ENCODE measurements at regions not wholly inside any gene's neighbourhood (a gene's known extent, or its start where the extent isn't known, plus 50 kb on each side); places are given as distances from the start of the nearest gene placed in this dataset.

- no peak for TF ChIP-seq KLF12 (CRISPR knock-in tag; IDR thresholded peaks at IDR 0.05; ENCODE audit: borderline replicate concordance)
These were observed 138.9 kb upstream of the TMEM170B start (continued) for GRCh38 chr6:11398451-11399326.

- Histone ChIP-seq H2AFZ (ENCODE audit: low read length) (no peak overlapping the region), H3K36me3 (replicated peaks in 1 of 2; ENCODE audit: control insufficient read depth in 1 of 2, insufficient read depth in 2 of 2, low read length in 2 of 2) (no peaks in the 10 kb centered on the region), H3K27ac (ENCODE audit: extremely low read length, insufficient read depth, low read length) (peak overlapping the region; percentile 95), H3K9ac (ENCODE audit: insufficient read depth, low read depth, low read length) (peak overlapping the region; percentile 68), H3K4me1 (ENCODE audit: insufficient read depth, low read length) (peaks cover 81% of the 10 kb centered on the region), H3K27me3 (ENCODE audit: control insufficient read depth in 1 of 2, insufficient read depth in 2 of 2, low read length in 2 of 2) (no peaks in the 10 kb centered on the region), H3K79me2 (ENCODE audit: insufficient read depth, low read length) (peaks cover 11% of the 10 kb centered on the region), H3K9me3 (ENCODE audit: low read length) (no peaks in the 10 kb centered on the region), H4K20me1 (ENCODE audit: insufficient read depth, low read length) (no peaks in the 10 kb centered on the region), H3K4me2 (ENCODE audit: low read depth, low read length) (peak overlapping the region; percentile 62), H3K4me3 (replicated peaks in 1 of 3; ENCODE audit: insufficient read depth in 1 of 3, low read depth in 2 of 3, low read length in 3 of 3) (no peak overlapping the region)
- FAIRE-seq (no peak), DNase-seq (ENCODE audit: low spot score) (no peak), ATAC-seq (no peak)
- WGBS (ENCODE audit: low lambda C conversion rate): 87% methylated on average over 5 of the region's 5 CpGs
- in situ Hi-C loops (cut with HindIII; ENCODE audit: extremely low pct_ligation_motif_present, low pct_unique_long_range_greater_than_20kb) (no loop called here), intact Hi-C loops (cut with micrococcal nuclease; ENCODE audit: unreplicated experiment) (loop anchor here (2.0 kb wide), 1 partner anchor 37 kb away; no protein-coding TSS in a partner anchor)
- CTCF ChIA-PET (ENCODE audit: low intra/inter-chr PET ratio, low total read pairs): no interaction called here
- BruUV-seq (replicated peaks): no TSS peak
- POLR2A ChIA-PET: interaction anchor here (0.6 to 2.5 kb wide), 17 partner anchors 11 to 197 kb away, joined by 3 to 30 read pairs (median 5); partner anchors contain the start of gene NEDD9
- TF ChIP-seq, protein P1, sequence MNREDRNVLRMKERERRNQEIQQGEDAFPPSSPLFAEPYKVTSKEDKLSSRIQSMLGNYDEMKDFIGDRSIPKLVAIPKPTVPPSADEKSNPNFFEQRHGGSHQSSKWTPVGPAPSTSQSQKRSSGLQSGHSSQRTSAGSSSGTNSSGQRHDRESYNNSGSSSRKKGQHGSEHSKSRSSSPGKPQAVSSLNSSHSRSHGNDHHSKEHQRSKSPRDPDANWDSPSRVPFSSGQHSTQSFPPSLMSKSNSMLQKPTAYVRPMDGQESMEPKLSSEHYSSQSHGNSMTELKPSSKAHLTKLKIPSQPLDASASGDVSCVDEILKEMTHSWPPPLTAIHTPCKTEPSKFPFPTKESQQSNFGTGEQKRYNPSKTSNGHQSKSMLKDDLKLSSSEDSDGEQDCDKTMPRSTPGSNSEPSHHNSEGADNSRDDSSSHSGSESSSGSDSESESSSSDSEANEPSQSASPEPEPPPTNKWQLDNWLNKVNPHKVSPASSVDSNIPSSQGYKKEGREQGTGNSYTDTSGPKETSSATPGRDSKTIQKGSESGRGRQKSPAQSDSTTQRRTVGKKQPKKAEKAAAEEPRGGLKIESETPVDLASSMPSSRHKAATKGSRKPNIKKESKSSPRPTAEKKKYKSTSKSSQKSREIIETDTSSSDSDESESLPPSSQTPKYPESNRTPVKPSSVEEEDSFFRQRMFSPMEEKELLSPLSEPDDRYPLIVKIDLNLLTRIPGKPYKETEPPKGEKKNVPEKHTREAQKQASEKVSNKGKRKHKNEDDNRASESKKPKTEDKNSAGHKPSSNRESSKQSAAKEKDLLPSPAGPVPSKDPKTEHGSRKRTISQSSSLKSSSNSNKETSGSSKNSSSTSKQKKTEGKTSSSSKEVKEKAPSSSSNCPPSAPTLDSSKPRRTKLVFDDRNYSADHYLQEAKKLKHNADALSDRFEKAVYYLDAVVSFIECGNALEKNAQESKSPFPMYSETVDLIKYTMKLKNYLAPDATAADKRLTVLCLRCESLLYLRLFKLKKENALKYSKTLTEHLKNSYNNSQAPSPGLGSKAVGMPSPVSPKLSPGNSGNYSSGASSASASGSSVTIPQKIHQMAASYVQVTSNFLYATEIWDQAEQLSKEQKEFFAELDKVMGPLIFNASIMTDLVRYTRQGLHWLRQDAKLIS (CRISPR knock-in tag; IDR thresholded peaks at IDR 0.05): no peak
- 0 out of 2 replicates have a peak, but pooled peaks have one; percentile 20 for TF ChIP-seq NR2F2 (IDR thresholded peaks at IDR 0.05; ENCODE audit: borderline replicate concordance, low read depth)
- TF ChIP-seq ZNF543 (CRISPR knock-in tag; IDR thresholded peaks at IDR 0.05): no peak
- TF ChIP-seq, protein P2, sequence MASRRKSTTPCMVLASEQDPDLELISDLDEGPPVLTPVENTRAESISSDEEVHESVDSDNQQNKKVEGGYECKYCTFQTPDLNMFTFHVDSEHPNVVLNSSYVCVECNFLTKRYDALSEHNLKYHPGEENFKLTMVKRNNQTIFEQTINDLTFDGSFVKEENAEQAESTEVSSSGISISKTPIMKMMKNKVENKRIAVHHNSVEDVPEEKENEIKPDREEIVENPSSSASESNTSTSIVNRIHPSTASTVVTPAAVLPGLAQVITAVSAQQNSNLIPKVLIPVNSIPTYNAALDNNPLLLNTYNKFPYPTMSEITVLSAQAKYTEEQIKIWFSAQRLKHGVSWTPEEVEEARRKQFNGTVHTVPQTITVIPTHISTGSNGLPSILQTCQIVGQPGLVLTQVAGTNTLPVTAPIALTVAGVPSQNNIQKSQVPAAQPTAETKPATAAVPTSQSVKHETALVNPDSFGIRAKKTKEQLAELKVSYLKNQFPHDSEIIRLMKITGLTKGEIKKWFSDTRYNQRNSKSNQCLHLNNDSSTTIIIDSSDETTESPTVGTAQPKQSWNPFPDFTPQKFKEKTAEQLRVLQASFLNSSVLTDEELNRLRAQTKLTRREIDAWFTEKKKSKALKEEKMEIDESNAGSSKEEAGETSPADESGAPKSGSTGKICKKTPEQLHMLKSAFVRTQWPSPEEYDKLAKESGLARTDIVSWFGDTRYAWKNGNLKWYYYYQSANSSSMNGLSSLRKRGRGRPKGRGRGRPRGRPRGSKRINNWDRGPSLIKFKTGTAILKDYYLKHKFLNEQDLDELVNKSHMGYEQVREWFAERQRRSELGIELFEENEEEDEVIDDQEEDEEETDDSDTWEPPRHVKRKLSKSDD (CRISPR knock-in tag; IDR thresholded peaks at IDR 0.05; ENCODE audit: low read depth): no peak
- TF ChIP-seq, protein P3, sequence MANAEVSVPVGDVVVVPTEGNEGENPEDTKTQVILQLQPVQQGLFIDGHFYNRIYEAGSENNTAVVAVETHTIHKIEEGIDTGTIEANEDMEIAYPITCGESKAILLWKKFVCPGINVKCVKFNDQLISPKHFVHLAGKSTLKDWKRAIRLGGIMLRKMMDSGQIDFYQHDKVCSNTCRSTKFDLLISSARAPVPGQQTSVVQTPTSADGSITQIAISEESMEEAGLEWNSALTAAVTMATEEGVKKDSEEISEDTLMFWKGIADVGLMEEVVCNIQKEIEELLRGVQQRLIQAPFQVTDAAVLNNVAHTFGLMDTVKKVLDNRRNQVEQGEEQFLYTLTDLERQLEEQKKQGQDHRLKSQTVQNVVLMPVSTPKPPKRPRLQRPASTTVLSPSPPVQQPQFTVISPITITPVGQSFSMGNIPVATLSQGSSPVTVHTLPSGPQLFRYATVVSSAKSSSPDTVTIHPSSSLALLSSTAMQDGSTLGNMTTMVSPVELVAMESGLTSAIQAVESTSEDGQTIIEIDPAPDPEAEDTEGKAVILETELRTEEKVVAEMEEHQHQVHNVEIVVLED (CRISPR knock-in tag; IDR thresholded peaks at IDR 0.05; ENCODE audit: borderline replicate concordance): peak; percentile 14; the same call in 1 of the 2 replicates
- no peak for TF ChIP-seq ZNF34 (CRISPR knock-in tag; IDR thresholded peaks at IDR 0.05; ENCODE audit: borderline replicate concordance)
- 0 out of 2 replicates have a peak, but pooled peaks have one; percentile 24 for TF ChIP-seq POLR2AphosphoS5 (IDR thresholded peaks at IDR 0.05; ENCODE audit: low read depth, low read length)
- TF ChIP-seq, protein P4, sequence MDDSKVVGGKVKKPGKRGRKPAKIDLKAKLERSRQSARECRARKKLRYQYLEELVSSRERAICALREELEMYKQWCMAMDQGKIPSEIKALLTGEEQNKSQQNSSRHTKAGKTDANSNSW (CRISPR knock-in tag; IDR thresholded peaks at IDR 0.05; ENCODE audit: borderline replicate concordance): 0 out of 2 replicates have a peak, but pooled peaks have one; percentile 41
- no peak for TF ChIP-seq ZFP41 (CRISPR knock-in tag; IDR thresholded peaks at IDR 0.05; ENCODE audit: borderline replicate concordance)
- no peak for TF ChIP-seq ZNF557 (CRISPR knock-in tag; IDR thresholded peaks at IDR 0.05)
These were observed 139.7 kb upstream of the TMEM170B start for GRCh38 chr6:11397622-11398450.

Measured in HepG2 (cell line).